ENCODE measurements at regions not wholly inside any gene's neighbourhood (a gene's known extent, or its start where the extent isn't known, plus 50 kb on each side); places are given as distances from the start of the nearest gene placed in this dataset.

DNA sequence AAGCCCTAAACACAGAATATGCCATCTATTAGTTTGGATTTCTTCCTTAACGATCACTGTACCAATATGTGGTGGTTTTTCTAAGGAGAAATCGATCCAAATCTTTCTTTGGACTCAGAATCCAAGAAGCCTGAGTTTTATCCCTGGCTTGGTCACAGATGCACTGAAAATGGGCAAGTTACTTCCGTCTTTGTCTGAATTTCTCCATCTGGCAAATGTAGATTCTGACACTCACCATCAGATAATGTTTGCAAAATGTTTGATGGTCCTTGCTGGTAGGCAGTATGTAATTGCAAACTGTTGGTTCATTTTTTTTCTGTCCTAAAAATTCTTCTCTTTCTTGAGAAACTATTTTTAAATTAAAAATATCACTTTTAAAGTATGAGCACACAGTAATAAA lies 115.0 kb downstream of the TSEN15 start (continued):
- no peak for TF ChIP-seq HDAC2 (IDR thresholded peaks at IDR 0.05; ENCODE audit: borderline replicate concordance in 1 of 2, low read depth in 2 of 2, low read length in 2 of 2)
- TF ChIP-seq HDAC6 (IDR thresholded peaks at IDR 0.05; ENCODE audit: low read depth, low read length), result no peak
- TF ChIP-seq CTBP2 (IDR thresholded peaks at IDR 0.05; ENCODE audit: borderline replicate concordance, insufficient read depth, insufficient read length, low read length), result no peak
